Stimulated activated CD4-positive, alpha-beta T cell treated with anti-CD3 and anti-CD28 coated beads, Interleukin-4, amount 100 ng/mL, for 1 hour (primary cell): ENCODE measurements at regions not wholly inside any gene's neighbourhood (a gene's known extent, or its start where the extent isn't known, plus 50 kb on each side); places are given as distances from the start of the nearest gene placed in this dataset.
"Not testable (repeated sequence)": the region's sequence is repeated elsewhere in the genome, so short reads cannot be mapped to it uniquely, and the experiment has no call there.

Experiments
- DNase-seq: peaks from one replicate; pipeline ENCODE4 v3.0.0-alpha.2; 2020

GRCh38 chr2:226185616-226186211 is 613.9 kb downstream of the IRS1 start:
- no peak for DNase-seq

GRCh38 chr2:226184940-226185615 is 614.5 kb downstream of the IRS1 start:
- DNase-seq = no peak

- no peak for DNase-seq
These were observed 615.1 kb downstream of the IRS1 start for GRCh38 chr2:226184540-226184939.

GRCh38 chr2:226183550-226183949 is 616.1 kb downstream of the IRS1 start:
- DNase-seq = no peak

- no peak for DNase-seq
These were observed 616.6 kb downstream of the IRS1 start for GRCh38 chr2:226183033-226183432.

- DNase-seq = no peak
These were observed 617.7 kb downstream of the IRS1 start for GRCh38 chr2:226181909-226182308.

GRCh38 chr2:226180281-226180884 is 619.2 kb downstream of the IRS1 start:
- no peak for DNase-seq

- DNase-seq = no peak
These were observed 620.6 kb downstream of the IRS1 start for GRCh38 chr2:226179010-226179409.

- no peak for DNase-seq
These were observed 623.2 kb downstream of the IRS1 start for GRCh38 chr2:226176283-226176984.

GRCh38 chr2:226174390-226174789 is 625.2 kb downstream of the IRS1 start:
- DNase-seq = no peak

- no peak for DNase-seq
These were observed 626.7 kb downstream of the IRS1 start for GRCh38 chr2:226172939-226173338.

GRCh38 chr2:226172309-226172708 is 627.3 kb downstream of the IRS1 start:
- no peak for DNase-seq

GRCh38 chr2:226169751-226170581 is 629.7 kb downstream of the IRS1 start:
- no peak for DNase-seq

GRCh38 chr2:226168496-226169160 is 631.0 kb downstream of the IRS1 start:
- no peak for DNase-seq

GRCh38 chr2:226164512-226164911 is 635.1 kb downstream of the IRS1 start:
- DNase-seq = no peak

GRCh38 chr2:226160617-226161016 is 639.0 kb downstream of the IRS1 start:
- not testable (repeated sequence) for DNase-seq

- no peak for DNase-seq
These were observed 639.6 kb downstream of the IRS1 start for GRCh38 chr2:226159875-226160479.

- DNase-seq = no peak
These were observed 640.7 kb downstream of the IRS1 start for GRCh38 chr2:226158940-226159339.

- DNase-seq = no peak
These were observed 641.4 kb downstream of the IRS1 start for GRCh38 chr2:226158229-226158628.

- no peak for DNase-seq
These were observed 644.3 kb downstream of the IRS1 start for GRCh38 chr2:226155093-226155875.

- no peak for DNase-seq
These were observed 645.0 kb downstream of the IRS1 start for GRCh38 chr2:226154610-226155009.
